ENCODE measurements at regions not wholly inside any gene's neighbourhood (a gene's known extent, or its start where the extent isn't known, plus 50 kb on each side); places are given as distances from the start of the nearest gene placed in this dataset.

GRCh38 chr2:64399521-64399920 lies 54.4 kb upstream of the LGALSL start:
- Histone ChIP-seq H2AFZ (ENCODE audit: low read depth, low read length) (no peak overlapping the region), H3K4me3 (ENCODE audit: low read length) (no peak overlapping the region), H3K36me3 (replicated peaks; ENCODE audit: low read depth, low read length) (no peaks in the 10 kb centered on the region), H4K20me1 (ENCODE audit: insufficient read depth, low read length) (no peaks in the 10 kb centered on the region), H3K4me1 (ENCODE audit: low read length) (peaks cover 16% of the 10 kb centered on the region), H3K9ac (ENCODE audit: low read length) (no peak overlapping the region), H3K4me2 (ENCODE audit: low read length) (no peak overlapping the region), H3K79me2 (ENCODE audit: low read length) (no peaks in the 10 kb centered on the region), H3K9me3 (ENCODE audit: insufficient read depth, low read length) (no peaks in the 10 kb centered on the region), H3K27ac (ENCODE audit: low read length) (no peak overlapping the region), H3K27me3 (ENCODE audit: low read depth, low read length) (no peaks in the 10 kb centered on the region)
- no peak for TF ChIP-seq EZH2phosphoT487 (IDR thresholded peaks at IDR 0.05; ENCODE audit: low read depth)
- no peak for TF ChIP-seq CTCF (IDR thresholded peaks at IDR 0.05; ENCODE audit: low read depth, low read length)

- no peak overlapping the region for H3K27ac ChIP-seq (ENCODE audit: low read length)
- no peak overlapping the region for H2AFZ ChIP-seq (ENCODE audit: low read depth, low read length)
- H3K4me2 ChIP-seq (ENCODE audit: low read length), result no peak overlapping the region
These were observed 53.7 kb upstream of the LGALSL start for GRCh38 chr2:64400105-64400728.

DNA sequence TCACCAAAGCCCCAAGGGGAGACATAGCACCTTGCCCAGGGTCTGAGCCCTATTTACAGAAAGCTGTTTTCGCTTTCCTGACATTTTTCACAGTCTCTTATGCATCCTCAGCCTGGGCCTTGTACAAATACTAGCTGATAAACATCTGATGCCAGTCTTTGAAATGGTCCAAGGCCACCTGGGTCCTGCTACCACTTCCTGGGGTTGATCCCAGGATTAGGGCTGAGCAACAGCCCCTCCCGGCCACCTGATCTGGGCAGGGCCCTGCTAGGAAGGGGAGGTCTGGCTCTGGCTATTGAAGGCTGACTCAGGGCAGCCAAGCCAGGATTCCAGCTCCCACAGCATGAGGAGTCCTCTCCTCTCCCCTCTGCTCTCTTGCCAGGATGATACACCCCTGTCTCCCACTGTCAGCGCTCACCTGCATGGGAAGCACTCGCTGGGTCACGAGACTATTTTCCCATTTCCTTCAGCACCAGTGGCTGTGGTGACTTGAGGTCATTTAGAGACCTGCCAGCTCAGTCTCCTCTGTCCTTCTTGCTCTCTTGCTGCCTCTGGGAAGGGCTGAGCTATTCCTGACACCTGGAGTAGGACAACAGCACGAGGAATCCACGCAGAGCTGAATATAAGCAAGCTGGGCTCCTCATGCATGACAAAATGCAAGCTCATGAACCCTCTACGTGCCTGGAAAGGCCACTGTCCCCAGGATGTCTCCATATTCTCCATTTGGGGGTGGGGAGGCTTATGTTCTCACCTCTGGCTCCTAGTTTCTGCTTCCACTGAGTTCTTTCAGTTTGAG lies 53.0 kb upstream of the LGALSL start:
- H2AFZ ChIP-seq (ENCODE audit: low read depth, low read length), result no peak overlapping the region
- H3K27ac ChIP-seq (ENCODE audit: low read length), result no peak overlapping the region
- no peak overlapping the region for H3K4me2 ChIP-seq (ENCODE audit: low read length)
- H3K4me3 ChIP-seq (ENCODE audit: low read length), result no peak overlapping the region
- TF ChIP-seq EZH2phosphoT487 (IDR thresholded peaks at IDR 0.05; ENCODE audit: low read depth) (no peak), CTCF (IDR thresholded peaks at IDR 0.05; ENCODE audit: low read depth, low read length) (no peak)
- no peaks in the 10 kb centered on the region for H4K20me1 ChIP-seq (ENCODE audit: insufficient read depth, low read length)
- peaks cover 16% of the 10 kb centered on the region for H3K4me1 ChIP-seq (ENCODE audit: low read length)
- H3K27me3 ChIP-seq (ENCODE audit: low read depth, low read length), result no peaks in the 10 kb centered on the region
- H3K9ac ChIP-seq (ENCODE audit: low read length), result no peak overlapping the region
- no peaks in the 10 kb centered on the region for H3K36me3 ChIP-seq (replicated peaks; ENCODE audit: low read depth, low read length)
- H3K79me2 ChIP-seq (ENCODE audit: low read length), result no peaks in the 10 kb centered on the region
- H3K9me3 ChIP-seq (ENCODE audit: insufficient read depth, low read length), result no peaks in the 10 kb centered on the region

More at GRCh38 chr2:64400105-64400728, 53.7 kb upstream of the LGALSL start:
- no peak overlapping the region for H3K4me3 ChIP-seq (ENCODE audit: low read length)
- H3K9ac ChIP-seq (ENCODE audit: low read length), result no peak overlapping the region
- no peaks in the 10 kb centered on the region for H4K20me1 ChIP-seq (ENCODE audit: insufficient read depth, low read length)
- no peak for TF ChIP-seq CTCF (IDR thresholded peaks at IDR 0.05; ENCODE audit: low read depth, low read length)
- TF ChIP-seq EZH2phosphoT487 (IDR thresholded peaks at IDR 0.05; ENCODE audit: low read depth), result no peak
- H3K4me1 ChIP-seq (ENCODE audit: low read length), result peaks cover 16% of the 10 kb centered on the region
- no peaks in the 10 kb centered on the region for H3K27me3 ChIP-seq (ENCODE audit: low read depth, low read length)
- no peaks in the 10 kb centered on the region for H3K79me2 ChIP-seq (ENCODE audit: low read length)
- no peaks in the 10 kb centered on the region for H3K36me3 ChIP-seq (replicated peaks; ENCODE audit: low read depth, low read length)
- H3K9me3 ChIP-seq (ENCODE audit: insufficient read depth, low read length), result no peaks in the 10 kb centered on the region

GRCh38 chr2:64401529-64401880 lies 52.5 kb upstream of the LGALSL start:
- peaks cover 16% of the 10 kb centered on the region for H3K4me1 ChIP-seq (ENCODE audit: low read length)

More at GRCh38 chr2:64401529-64401880, 52.5 kb upstream of the LGALSL start:
- no peaks in the 10 kb centered on the region for H3K27me3 ChIP-seq (ENCODE audit: low read depth, low read length)
- H3K36me3 ChIP-seq (replicated peaks; ENCODE audit: low read depth, low read length), result no peaks in the 10 kb centered on the region
- H4K20me1 ChIP-seq (ENCODE audit: insufficient read depth, low read length), result no peaks in the 10 kb centered on the region
- no peaks in the 10 kb centered on the region for H3K79me2 ChIP-seq (ENCODE audit: low read length)
- H3K4me2 ChIP-seq (ENCODE audit: low read length), result no peak overlapping the region
- no peak overlapping the region for H3K9ac ChIP-seq (ENCODE audit: low read length)
- TF ChIP-seq CTCF (IDR thresholded peaks at IDR 0.05; ENCODE audit: low read depth, low read length) (no peak), EZH2phosphoT487 (IDR thresholded peaks at IDR 0.05; ENCODE audit: low read depth) (no peak)
- H3K4me3 ChIP-seq (ENCODE audit: low read length), result no peak overlapping the region
- no peaks in the 10 kb centered on the region for H3K9me3 ChIP-seq (ENCODE audit: insufficient read depth, low read length)
- no peak overlapping the region for H2AFZ ChIP-seq (ENCODE audit: low read depth, low read length)
- H3K27ac ChIP-seq (ENCODE audit: low read length), result no peak overlapping the region

All from OCI-LY3 (cell line).